HCT116 (cell line): ENCODE measurements at regions not wholly inside any gene's neighbourhood (a gene's known extent, or its start where the extent isn't known, plus 50 kb on each side); places are given as distances from the start of the nearest gene placed in this dataset.

Source experiments
- ATAC-seq: fragments of 200-7000 bp; cut with Tn5 transposase; 2 replicates; pipeline ENCODE4 v1.9.1; 2020; ENCODE audit warnings: mild to moderate bottlenecking, moderate library complexity
- BruUV-seq: library from RNA; stranded (reverse); fragments of 400-500 nt; replicated peaks from 2 replicates; lab custom pipeline; 2021; lab: Mats Ljungman, UMichigan
- CTCF ChIA-PET: fragments of 300-600 bp; sonication (Branson Sonifier 250); formaldehyde crosslinking; loops from one replicate; lab custom pipeline; 2021; ENCODE audit warnings: antibody characterized with exemption; lab: Charles Lee
- POLR2A ChIA-PET: fragments of 300-600, 350-600 bp; sonication (Branson Sonifier 250); formaldehyde crosslinking; loops from one replicate; lab custom pipeline; 2021; ENCODE audit warnings: antibody characterized with exemption; lab: Charles Lee
- RAD21 ChIA-PET, 2 experiments: fragments of 300-600 bp; sonication (Branson Sonifier 250); formaldehyde crosslinking; loops; one replicate each; lab custom pipeline; 2023; ENCODE audit warnings: low total read pairs in 2 of 2; ENCODE audit not compliant: uncharacterized antibody in 2 of 2, unreplicated experiment in 2 of 2, low non-redundant PET in 1 of 2; lab: Charles Lee
- DNase-seq: peaks from one replicate; pipeline ENCODE4 v3.0.0-alpha.2; 2010; ENCODE audit warnings: low read depth, low spot score
- H2AFZ ChIP-seq: fragments of 200-600 bp; shearing (Covaris generic), sonication (generic); 2 replicates; pipeline ENCODE4 v1.6.1; 2017; ENCODE audit warnings: low read depth, mixed run types, mixed read lengths, antibody characterized with exemption, low read length; ENCODE audit not compliant: poor library complexity, severe bottlenecking
- H3K27ac ChIP-seq: 2 replicates; pipeline ENCODE4 v1.5.1; 2012; ENCODE audit warnings: low read depth, low read length
- H3K27me3 ChIP-seq: fragments of 200-600 bp; sonication (generic); 2 replicates; pipeline ENCODE4 v1.6.1; 2016; ENCODE audit warnings: mixed run types, low read length, mixed read lengths; ENCODE audit not compliant: insufficient read depth
- H3K36me3 ChIP-seq, 2 experiments: fragments of 200-500 bp in 1 of 2; fragments of 200-600 bp in 1 of 2; sonication (Bioruptor generic) in 1 of 2; sonication (generic) in 1 of 2; 2 replicates each; pipeline versions ENCODE4 v1.5.1 to v1.6.1; 2014 to 2016; ENCODE audit warnings: low read length in 2 of 2, inconsistent platforms in 1 of 2, mixed read lengths in 1 of 2, mixed run types in 1 of 2; ENCODE audit not compliant: insufficient read depth in 2 of 2, control insufficient read depth in 1 of 2
- H3K4me1 ChIP-seq, 2 experiments: fragments of 200-600 bp in 1 of 2; sonication (generic) in 1 of 2; 2 replicates each; pipeline versions ENCODE4 v1.5.1 to v1.6.1; 2012 to 2017; ENCODE audit warnings: low read length in 2 of 2, inconsistent platforms in 1 of 2, mild to moderate bottlenecking in 1 of 2, mixed read lengths in 1 of 2, mixed run types in 1 of 2, moderate library complexity in 1 of 2; ENCODE audit not compliant: insufficient read depth in 2 of 2, control insufficient read depth in 1 of 2
- H3K4me2 ChIP-seq: fragments of 200-600 bp; sonication (generic); 2 replicates; pipeline ENCODE4 v1.6.1; 2017; ENCODE audit warnings: mixed run types, low read length, mixed read lengths
- H3K4me3 ChIP-seq, 2 experiments: fragments of 200-600 bp in 1 of 2; sonication (generic) in 1 of 2; replicated peaks in 1 of 2; 2 replicates each; pipeline ENCODE4 v1.5.1; 2011 to 2016; ENCODE audit warnings: low read length in 2 of 2, control low read depth in 1 of 2, low read depth in 1 of 2, mild to moderate bottlenecking in 1 of 2, mixed read lengths in 1 of 2, mixed run types in 1 of 2
- H3K79me2 ChIP-seq: fragments of 200-600 bp; sonication (generic); 2 replicates; pipeline ENCODE4 v1.6.1; 2017; ENCODE audit warnings: mild to moderate bottlenecking, mixed run types, low read length, moderate library complexity, mixed read lengths; ENCODE audit not compliant: insufficient read depth
- H3K9ac ChIP-seq: fragments of 200-600 bp; sonication (generic); 2 replicates; pipeline ENCODE4 v1.6.1; 2016; ENCODE audit warnings: low read length, mixed read lengths
- H3K9me2 ChIP-seq: fragments of 200-600 bp; sonication (generic), shearing (Covaris generic); 2 replicates; pipeline ENCODE4 v1.6.1; 2017; ENCODE audit warnings: mixed run types, mild to moderate bottlenecking, moderate library complexity; ENCODE audit not compliant: insufficient read depth
- H3K9me3 ChIP-seq, 2 experiments: fragments of 200-500 bp in 1 of 2; fragments of 200-600 bp in 1 of 2; sonication (Bioruptor generic) in 1 of 2; sonication (generic) in 1 of 2; 2 replicates each; pipeline ENCODE4 v1.6.1; 2014 to 2017; ENCODE audit warnings: low read length in 2 of 2, mixed read lengths in 2 of 2, inconsistent platforms in 1 of 2, low read depth in 1 of 2, mild to moderate bottlenecking in 1 of 2, mixed run types in 1 of 2, moderate library complexity in 1 of 2; ENCODE audit not compliant: control insufficient read depth in 1 of 2, insufficient read depth in 1 of 2
- H4K20me1 ChIP-seq: fragments of 200-600 bp; sonication (generic), shearing (Covaris generic); 2 replicates; pipeline ENCODE4 v1.6.1; 2017; ENCODE audit warnings: mixed run types, mild to moderate bottlenecking, moderate library complexity; ENCODE audit not compliant: insufficient read depth
- CBX3 ChIP-seq: IDR thresholded peaks from 2 replicates; pipeline ENCODE4 v1.6.1; 2012; ENCODE audit warnings: low read depth
- CEBPB ChIP-seq: IDR thresholded peaks from 2 replicates; pipeline ENCODE4 v1.6.1; 2012; ENCODE audit warnings: low read depth
- EGR1 ChIP-seq: IDR thresholded peaks from 2 replicates; pipeline ENCODE4 v1.6.1; 2012; ENCODE audit warnings: low read depth
- ELF1 ChIP-seq: IDR thresholded peaks from 2 replicates; pipeline ENCODE4 v1.6.1; 2012; ENCODE audit warnings: low read depth, borderline replicate concordance
- EZH2 ChIP-seq: fragments of 200-600 bp; sonication (generic); IDR thresholded peaks from 2 replicates; pipeline ENCODE4 v1.6.1; 2017; ENCODE audit warnings: antibody characterized with exemption, mixed run types
- FOSL1 ChIP-seq: IDR thresholded peaks from 2 replicates; pipeline ENCODE4 v1.6.1; 2012; ENCODE audit warnings: low read depth
- MAX ChIP-seq: IDR thresholded peaks from 2 replicates; pipeline ENCODE4 v1.6.1; 2012
- POLR2AphosphoS5 ChIP-seq: IDR thresholded peaks from 2 replicates; pipeline ENCODE4 v1.6.1; 2011; ENCODE audit warnings: mild to moderate bottlenecking, low read depth, low read length, moderate library complexity
- RAD21 ChIP-seq: IDR thresholded peaks from 2 replicates; pipeline ENCODE4 v1.6.1; 2012; ENCODE audit warnings: low read depth, mild to moderate bottlenecking
- SP1 ChIP-seq: IDR thresholded peaks from 2 replicates; pipeline ENCODE4 v1.6.1; 2012; ENCODE audit warnings: low read depth
- ZNF274 ChIP-seq: fragments of 200-500 bp; sonication (Bioruptor generic); IDR thresholded peaks from 2 replicates; pipeline ENCODE4 v1.6.1; 2014; ENCODE audit warnings: mild to moderate bottlenecking, low read depth, low read length, inconsistent platforms
- intact Hi-C: fragments of 100-400 bp; cut with micrococcal nuclease; formaldehyde crosslinking; loops from 2 replicates; pipeline ENCODE4 v1.10.0; 2022
- TF ChIP-seq, protein P1 (sequence below), 3 experiments: fragments of 200-600 bp in 1 of 3; sonication (generic) in 1 of 3; IDR thresholded peaks in 2 of 3; conservative IDR thresholded peaks in 1 of 3; 2 replicates each; pipeline ENCODE4 v1.5.1; 2012 to 2017; ENCODE audit warnings: low read depth in 2 of 3, low read length in 2 of 3, antibody characterized with exemption in 1 of 3, borderline replicate concordance in 1 of 3, control low read depth in 1 of 3, mild to moderate bottlenecking in 1 of 3, mixed read lengths in 1 of 3, mixed run types in 1 of 3, moderate library complexity in 1 of 3; ENCODE audit not compliant: insufficient read depth in 1 of 3

DNA sequence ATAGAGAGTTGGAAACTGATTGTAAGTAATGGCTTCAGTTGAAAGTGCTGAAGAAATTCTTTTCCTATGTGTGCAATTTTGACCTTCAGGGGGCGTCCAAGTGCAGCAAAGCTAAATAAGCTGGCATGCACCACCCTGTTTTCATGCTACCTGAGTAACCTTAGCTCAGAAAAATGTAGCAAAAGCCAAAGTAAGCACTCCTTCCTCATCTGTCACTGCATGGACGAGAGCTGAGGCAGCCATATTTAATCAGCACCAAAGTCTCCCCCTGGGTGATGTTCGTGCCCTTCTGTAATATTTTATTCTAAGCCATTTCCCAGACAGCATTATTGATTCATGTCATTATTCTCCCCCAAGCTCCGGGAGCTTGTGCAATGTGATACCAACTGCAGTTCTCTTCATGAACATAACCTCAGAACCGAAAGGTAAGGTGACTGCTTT, 123.1 kb downstream of the RPS12 start:
- Histone ChIP-seq H3K4me1 (peaks cover 0 to 5% of the 10 kb centered on the region in 2 experiments; a peak in 2 of 4 replicates), H3K27me3 (peaks cover 6% of the 10 kb centered on the region; the same call in 1 of the 2 replicates), H3K36me3 (no peaks in the 10 kb centered on the region), H4K20me1 (no peaks in the 10 kb centered on the region), H3K9me2 (no peaks in the 10 kb centered on the region), H3K4me2 (peak overlapping the region; percentile 57), H3K9ac (no peak overlapping the region), H3K4me3 (0 out of 4 replicates have a peak overlapping the region, but pooled peaks of 1 of the 2 experiments have one; percentile 2), H3K9me3 (no peaks in the 10 kb centered on the region), H3K27ac (no peak overlapping the region), H2AFZ (peak overlapping the region; percentile 94), H3K79me2 (no peaks in the 10 kb centered on the region)
- ChIA-PET RAD21 (interaction anchor here in 1 of 2 experiments (1.1 kb wide), 1 partner anchor 26 kb away, joined by 4 read pairs; no protein-coding TSS in a partner anchor), CTCF (interaction anchor here (0.7 to 1.2 kb wide), 10 partner anchors 10 to 979 kb away, joined by 3 to 16 read pairs (median 4); no protein-coding TSS in a partner anchor), POLR2A (no interaction called here)
- BruUV-seq, result no TSS peak
- no peak for TF ChIP-seq SP1
- TF ChIP-seq, protein P1, sequence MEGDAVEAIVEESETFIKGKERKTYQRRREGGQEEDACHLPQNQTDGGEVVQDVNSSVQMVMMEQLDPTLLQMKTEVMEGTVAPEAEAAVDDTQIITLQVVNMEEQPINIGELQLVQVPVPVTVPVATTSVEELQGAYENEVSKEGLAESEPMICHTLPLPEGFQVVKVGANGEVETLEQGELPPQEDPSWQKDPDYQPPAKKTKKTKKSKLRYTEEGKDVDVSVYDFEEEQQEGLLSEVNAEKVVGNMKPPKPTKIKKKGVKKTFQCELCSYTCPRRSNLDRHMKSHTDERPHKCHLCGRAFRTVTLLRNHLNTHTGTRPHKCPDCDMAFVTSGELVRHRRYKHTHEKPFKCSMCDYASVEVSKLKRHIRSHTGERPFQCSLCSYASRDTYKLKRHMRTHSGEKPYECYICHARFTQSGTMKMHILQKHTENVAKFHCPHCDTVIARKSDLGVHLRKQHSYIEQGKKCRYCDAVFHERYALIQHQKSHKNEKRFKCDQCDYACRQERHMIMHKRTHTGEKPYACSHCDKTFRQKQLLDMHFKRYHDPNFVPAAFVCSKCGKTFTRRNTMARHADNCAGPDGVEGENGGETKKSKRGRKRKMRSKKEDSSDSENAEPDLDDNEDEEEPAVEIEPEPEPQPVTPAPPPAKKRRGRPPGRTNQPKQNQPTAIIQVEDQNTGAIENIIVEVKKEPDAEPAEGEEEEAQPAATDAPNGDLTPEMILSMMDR (IDR thresholded peaks at IDR 0.05 in 2 of 3, conservative IDR thresholded peaks at IDR 0.05 in 1 of 3; ENCODE audit: borderline replicate concordance in 1 of 3, insufficient read depth in 1 of 3, low read depth in 2 of 3, low read length in 2 of 3), result peak; percentile 39 to 74 (median 68); a peak in 5 of 6 replicates
- no peak for TF ChIP-seq EZH2
- no peak for TF ChIP-seq POLR2AphosphoS5
- peak; percentile 64 for TF ChIP-seq RAD21
- no peak for TF ChIP-seq FOSL1
- TF ChIP-seq ELF1, result no peak
- TF ChIP-seq CEBPB, result no peak
- no peak for TF ChIP-seq MAX
- no peak for TF ChIP-seq EGR1
- no peak for TF ChIP-seq ZNF274
- TF ChIP-seq CBX3, result no peak
- intact Hi-C loops, result loop anchor here (5.0 kb wide), 1 partner anchor 105 kb away; no protein-coding TSS in a partner anchor
- DNase-seq (peak; percentile 57), ATAC-seq (peak; percentile 91)
